Ascending aorta (tissue), 2 donors: ENCODE measurements at regions not wholly inside any gene's neighbourhood (a gene's known extent, or its start where the extent isn't known, plus 50 kb on each side); places are given as distances from the start of the nearest gene placed in this dataset.

ENCODE experiments used
- DNase-seq, 2 donors: peaks; one replicate each; pipeline ENCODE4 v3.0.0-alpha.2; 2019; ENCODE audit warnings: low spot score in 2 of 2
- H3K27ac ChIP-seq, 2 donors: fragments of 200-600 bp; sonication (generic); one replicate each; pipeline ENCODE4 v1.5.1; 2016 to 2017; ENCODE audit warnings: mild to moderate bottlenecking in 1 of 2
- H3K27me3 ChIP-seq: fragments of 200-600 bp; sonication (generic); one replicate; pipeline ENCODE4 v1.5.1; 2017
- H3K36me3 ChIP-seq, 2 donors: fragments of 200-600 bp; sonication (generic); one replicate each; pipeline ENCODE4 v1.5.1; 2016
- H3K4me1 ChIP-seq, 2 donors: fragments of 200-600 bp; sonication (generic); one replicate each; pipeline ENCODE4 v1.5.1; 2016 to 2017; ENCODE audit warnings: mild to moderate bottlenecking in 1 of 2
- H3K4me3 ChIP-seq, 2 donors: fragments of 200-600 bp; sonication (generic); one replicate each; pipeline ENCODE4 v1.5.1; 2016 to 2017; ENCODE audit warnings: mild to moderate bottlenecking in 1 of 2
- H3K9me3 ChIP-seq, 2 donors: fragments of 200-600 bp; sonication (generic); one replicate each; pipeline ENCODE4 v1.5.1; 2016
- intact Hi-C: fragments of 100-400 bp; cut with DNase I; formaldehyde crosslinking; loops from one replicate; pipeline ENCODE4 v1.15.1; 2023
- TF ChIP-seq, protein P1 (sequence below), 3 experiments: fragments of 200-600 bp in 2 of 3; fragments of 450-650 bp in 1 of 3; sonication (generic) in 2 of 3; IDR thresholded peaks; one replicate each; pipeline ENCODE4 v1.5.1; 2016 to 2019; ENCODE audit warnings: antibody characterized with exemption in 3 of 3, mild to moderate bottlenecking in 1 of 3, moderate library complexity in 1 of 3

DNA sequence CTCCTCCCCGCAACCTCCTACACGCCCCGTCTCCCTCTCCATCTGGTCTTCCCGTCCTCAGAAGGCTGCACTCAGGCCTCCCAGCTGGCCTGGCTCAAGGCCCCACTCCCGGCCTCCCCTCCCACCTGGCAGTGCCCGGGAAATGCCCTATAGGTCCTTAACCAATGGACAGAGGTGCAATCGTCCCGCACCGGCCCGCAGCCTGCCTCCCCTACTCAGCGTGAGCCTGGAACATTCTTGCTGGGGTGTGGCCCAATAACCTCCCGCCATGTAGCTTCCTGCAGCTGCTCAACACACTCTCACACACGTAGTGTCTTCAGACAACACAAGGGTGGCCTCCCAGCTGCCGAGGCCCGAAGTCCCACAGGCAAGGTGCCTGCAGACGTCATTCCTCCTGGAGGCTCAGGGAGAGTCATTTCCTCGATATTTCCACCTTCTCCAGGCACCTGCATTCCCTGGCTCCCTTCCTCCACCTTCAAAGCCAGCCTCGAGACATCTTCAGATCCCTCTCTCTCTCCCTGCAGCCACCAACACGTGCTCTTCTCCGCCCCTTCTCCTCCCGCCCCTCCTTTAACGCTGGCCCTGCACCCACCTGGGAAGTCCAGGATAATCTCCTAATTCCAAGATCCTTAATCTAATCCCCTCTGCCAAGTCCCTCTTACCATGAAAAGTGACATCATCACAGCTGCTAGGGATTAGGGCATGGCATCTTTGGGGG, 56.2 kb downstream of the ADRA2C start:
- Histone ChIP-seq H3K36me3 (no peaks in the 10 kb centered on the region), H3K27ac (no peak overlapping the region), H3K27me3 (no peaks in the 10 kb centered on the region), H3K4me1 (peaks cover 0 to 5% of the 10 kb centered on the region in 2 donors), H3K9me3 (no peaks in the 10 kb centered on the region), H3K4me3 (no peak overlapping the region)
- intact Hi-C loops, result no loop called here
- TF ChIP-seq, protein P1, sequence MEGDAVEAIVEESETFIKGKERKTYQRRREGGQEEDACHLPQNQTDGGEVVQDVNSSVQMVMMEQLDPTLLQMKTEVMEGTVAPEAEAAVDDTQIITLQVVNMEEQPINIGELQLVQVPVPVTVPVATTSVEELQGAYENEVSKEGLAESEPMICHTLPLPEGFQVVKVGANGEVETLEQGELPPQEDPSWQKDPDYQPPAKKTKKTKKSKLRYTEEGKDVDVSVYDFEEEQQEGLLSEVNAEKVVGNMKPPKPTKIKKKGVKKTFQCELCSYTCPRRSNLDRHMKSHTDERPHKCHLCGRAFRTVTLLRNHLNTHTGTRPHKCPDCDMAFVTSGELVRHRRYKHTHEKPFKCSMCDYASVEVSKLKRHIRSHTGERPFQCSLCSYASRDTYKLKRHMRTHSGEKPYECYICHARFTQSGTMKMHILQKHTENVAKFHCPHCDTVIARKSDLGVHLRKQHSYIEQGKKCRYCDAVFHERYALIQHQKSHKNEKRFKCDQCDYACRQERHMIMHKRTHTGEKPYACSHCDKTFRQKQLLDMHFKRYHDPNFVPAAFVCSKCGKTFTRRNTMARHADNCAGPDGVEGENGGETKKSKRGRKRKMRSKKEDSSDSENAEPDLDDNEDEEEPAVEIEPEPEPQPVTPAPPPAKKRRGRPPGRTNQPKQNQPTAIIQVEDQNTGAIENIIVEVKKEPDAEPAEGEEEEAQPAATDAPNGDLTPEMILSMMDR (IDR thresholded peaks at IDR 0.05), result no peak
- no peak for DNase-seq

DNA sequence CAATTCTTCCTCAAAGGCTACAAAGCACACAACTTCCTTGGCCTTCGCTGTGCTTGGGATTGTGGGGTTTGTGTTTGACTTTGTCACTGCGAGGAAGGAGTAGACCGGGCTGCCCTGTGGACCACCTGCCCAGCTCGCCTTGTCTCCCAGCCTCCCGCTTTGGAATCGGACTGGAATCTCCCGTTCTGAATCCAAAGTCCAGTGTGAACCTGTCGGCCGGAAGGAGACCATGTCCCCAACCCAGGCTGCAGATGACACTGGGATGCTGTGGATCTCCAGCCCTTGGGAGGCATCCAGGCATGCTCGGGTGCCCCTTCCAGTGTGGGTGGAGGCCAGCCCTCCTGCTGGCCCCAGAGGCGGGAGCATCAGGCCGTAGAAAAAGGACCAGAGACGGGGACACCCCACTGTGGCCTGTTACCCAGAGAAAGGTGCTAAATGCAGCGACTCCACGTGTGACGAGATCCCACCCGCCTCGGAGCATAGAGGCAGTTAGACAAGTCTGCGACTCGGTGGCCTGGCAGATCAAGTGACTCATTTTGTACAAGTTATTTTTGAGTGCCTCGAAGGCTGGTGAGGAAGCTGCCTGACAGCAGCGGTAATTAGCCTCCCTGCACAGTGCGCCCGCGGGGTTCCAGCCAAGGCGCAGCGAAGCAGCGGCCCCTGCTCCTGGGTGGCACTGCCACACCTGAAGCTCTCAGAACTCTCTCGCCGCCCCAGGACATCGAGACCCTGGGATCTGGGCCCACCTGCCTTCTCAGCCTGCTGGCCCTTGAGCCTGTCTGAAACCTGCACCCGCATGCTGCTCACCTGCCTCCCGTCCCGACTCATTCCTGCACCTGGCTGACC, 57.5 kb downstream of the ADRA2C start:
- no peak for DNase-seq
- Histone ChIP-seq H3K27me3 (no peaks in the 10 kb centered on the region), H3K27ac (no peak overlapping the region), H3K9me3 (no peaks in the 10 kb centered on the region), H3K36me3 (no peaks in the 10 kb centered on the region), H3K4me1 (peaks cover 2 to 8% of the 10 kb centered on the region in 2 donors), H3K4me3 (no peak overlapping the region)
- TF ChIP-seq, protein P1 (IDR thresholded peaks at IDR 0.05), result no peak
- intact Hi-C loops, result no loop called here

DNA sequence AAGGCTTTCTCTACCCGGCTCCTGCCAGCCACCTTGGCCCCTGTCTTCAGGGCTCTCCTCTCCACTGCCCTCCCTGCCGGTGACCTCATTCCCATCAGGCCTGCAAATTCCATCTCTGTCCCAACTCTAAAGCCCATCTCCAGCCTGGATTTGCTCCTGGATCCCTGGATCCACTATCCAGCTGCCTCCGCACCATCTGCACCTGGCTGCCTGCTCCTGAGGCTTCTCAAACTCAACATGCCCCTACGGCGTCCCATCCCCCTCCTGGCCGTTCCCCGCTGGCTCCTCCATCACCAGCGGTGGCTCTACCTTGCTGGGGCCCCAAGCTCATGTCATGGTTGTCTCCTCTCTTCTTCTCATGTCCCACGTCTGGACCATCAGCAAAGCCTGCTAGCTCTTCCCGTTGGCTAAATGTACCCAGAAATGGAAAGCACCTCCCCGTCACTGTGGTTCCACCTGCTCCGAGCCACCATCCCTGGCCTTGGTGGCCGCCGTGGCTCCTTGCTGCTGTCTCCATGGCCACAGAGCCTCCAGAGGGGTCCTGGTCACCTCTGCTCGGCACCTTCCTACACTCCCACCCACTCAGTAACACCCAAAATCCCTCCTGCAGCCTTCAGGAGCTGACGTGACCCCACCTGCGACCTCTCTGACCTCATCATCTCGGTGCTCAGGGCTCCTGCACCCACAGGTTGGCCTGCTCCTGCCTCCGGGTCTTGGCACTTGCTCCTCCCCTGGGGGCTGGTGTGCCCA, 58.5 kb downstream of the ADRA2C start:
- intact Hi-C loops, result no loop called here
- H3K36me3 ChIP-seq, result no peaks in the 10 kb centered on the region
- H3K4me3 ChIP-seq, result no peak overlapping the region
- peaks cover 2 to 8% of the 10 kb centered on the region in 2 donors for H3K4me1 ChIP-seq
- no peaks in the 10 kb centered on the region for H3K27me3 ChIP-seq
- no peak overlapping the region for H3K27ac ChIP-seq
- TF ChIP-seq, protein P1 (IDR thresholded peaks at IDR 0.05), result no peak
- no peak for DNase-seq
- no peaks in the 10 kb centered on the region for H3K9me3 ChIP-seq

DNA sequence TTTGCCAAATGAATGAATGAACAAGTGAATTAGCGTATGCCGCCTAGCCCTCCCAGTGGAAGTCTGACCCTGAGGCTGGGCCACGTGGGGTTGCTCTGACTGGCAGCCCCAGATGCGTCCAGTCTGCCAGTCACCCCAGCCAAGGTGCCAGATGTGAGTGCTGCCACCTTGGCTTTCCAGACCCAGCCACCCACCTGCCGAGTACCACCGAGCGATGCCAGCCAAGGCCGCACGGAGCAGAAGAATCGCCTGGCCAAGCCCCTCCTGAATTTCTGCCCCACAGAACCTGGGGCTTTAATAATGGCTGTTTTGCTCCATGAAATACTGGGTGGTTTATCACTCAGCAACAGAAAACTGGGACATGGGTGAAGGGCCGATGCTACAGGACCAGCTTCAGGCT, 59.3 kb downstream of the ADRA2C start:
- Histone ChIP-seq H3K4me1 (peaks cover 2 to 8% of the 10 kb centered on the region in 2 donors), H3K4me3 (no peak overlapping the region), H3K27ac (no peak overlapping the region), H3K27me3 (no peaks in the 10 kb centered on the region), H3K36me3 (no peaks in the 10 kb centered on the region), H3K9me3 (no peaks in the 10 kb centered on the region)
- intact Hi-C loops, result no loop called here
- TF ChIP-seq, protein P1 (IDR thresholded peaks at IDR 0.05), result no peak
- DNase-seq, result no peak

DNA sequence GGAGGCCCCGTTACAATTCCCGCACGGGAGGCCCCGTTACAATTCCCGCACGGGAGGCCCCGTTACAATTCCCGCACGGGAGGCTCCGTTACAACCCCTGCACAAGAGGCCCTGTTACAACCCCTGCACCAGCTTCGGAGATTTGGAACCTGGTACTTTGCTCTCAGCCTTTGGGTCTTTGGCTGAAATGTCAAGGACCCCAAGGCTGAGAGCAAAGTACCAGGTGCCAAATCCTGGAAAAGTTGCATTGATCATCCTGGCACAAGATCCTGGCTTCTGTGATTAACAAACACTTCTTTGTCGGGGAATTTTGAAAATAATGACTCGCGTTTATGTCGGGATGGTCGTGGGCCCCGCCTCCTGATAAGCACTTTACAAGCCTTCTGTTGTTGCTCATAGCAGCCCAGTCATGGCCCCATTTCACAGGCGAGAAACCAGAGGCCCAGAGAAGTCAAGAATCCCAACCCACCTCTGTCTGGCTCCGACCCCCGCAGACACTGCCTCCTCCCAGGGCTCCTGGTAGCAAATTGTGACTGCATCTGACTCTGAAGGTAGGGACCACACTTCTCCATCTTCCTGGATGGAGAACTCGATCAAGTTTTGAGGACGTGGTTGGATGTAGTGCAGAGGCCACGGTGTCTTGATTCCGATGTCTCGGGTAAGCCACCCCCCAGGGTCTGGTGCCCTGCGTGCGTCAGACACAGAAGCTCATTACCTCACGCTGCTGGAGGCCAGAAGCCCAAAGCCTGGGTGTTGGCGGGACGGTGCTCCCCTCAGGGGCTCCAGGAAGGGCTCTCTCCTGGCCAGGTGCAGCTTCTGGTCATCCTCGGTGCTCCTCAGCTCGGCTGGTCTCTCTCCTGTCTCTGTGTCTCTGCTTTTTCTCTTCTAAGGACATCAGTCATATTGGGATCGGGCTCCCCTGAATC, 60.3 kb downstream of the ADRA2C start:
- no peak for DNase-seq
- no peaks in the 10 kb centered on the region for H3K9me3 ChIP-seq
- H3K27me3 ChIP-seq, result no peaks in the 10 kb centered on the region
- peaks cover 2 to 8% of the 10 kb centered on the region in 2 donors for H3K4me1 ChIP-seq
- TF ChIP-seq, protein P1 (IDR thresholded peaks at IDR 0.05), result no peak
- no peak overlapping the region for H3K4me3 ChIP-seq
- no peaks in the 10 kb centered on the region for H3K36me3 ChIP-seq
- H3K27ac ChIP-seq, result no peak overlapping the region
- intact Hi-C loops, result no loop called here
